ENCODE measurements at regions not wholly inside any gene's neighbourhood (a gene's known extent, or its start where the extent isn't known, plus 50 kb on each side); places are given as distances from the start of the nearest gene placed in this dataset.

- Histone ChIP-seq H3K36me3 (ENCODE audit: insufficient read depth, low read length) (no peaks in the 10 kb centered on the region), H3K4me2 (ENCODE audit: low read length) (no peak overlapping the region), H3K27ac (ENCODE audit: low read length) (no peak overlapping the region), H3K27me3 (ENCODE audit: insufficient read depth, low read depth, low read length) (no peaks in the 10 kb centered on the region), H3K79me2 (replicated peaks; ENCODE audit: insufficient read depth, low read length) (no peaks in the 10 kb centered on the region), H3F3A (ENCODE audit: insufficient read depth, low read length, poor library complexity, severe bottlenecking) (no peaks in the 10 kb centered on the region), H3K9me2 (ENCODE audit: insufficient read depth, low read length) (no peaks in the 10 kb centered on the region), H2AFZ (ENCODE audit: low read depth, low read length) (no peak overlapping the region), H3K9me3 (ENCODE audit: low read length) (no peaks in the 10 kb centered on the region), H3K4me3 (ENCODE audit: low read length) (no peak overlapping the region), H4K20me1 (ENCODE audit: insufficient read depth) (no peaks in the 10 kb centered on the region), H3K9ac (ENCODE audit: low read length) (no peak overlapping the region)
- TF ChIP-seq POLR2AphosphoS5 (IDR thresholded peaks at IDR 0.05) (no peak), CTCF (IDR thresholded peaks at IDR 0.05; ENCODE audit: poor library complexity, severe bottlenecking) (no peak), SMC3 (conservative IDR thresholded peaks at IDR 0.05; ENCODE audit: poor library complexity) (no peak)
Measured at GRCh38 chr16:76071690-76072089, 205.5 kb upstream of the CNTNAP4 start.

- Histone ChIP-seq H3K4me3 (ENCODE audit: low read length) (no peak overlapping the region), H3F3A (ENCODE audit: insufficient read depth, low read length, poor library complexity, severe bottlenecking) (no peaks in the 10 kb centered on the region), H3K9me3 (ENCODE audit: low read length) (no peaks in the 10 kb centered on the region), H3K36me3 (ENCODE audit: insufficient read depth, low read length) (no peaks in the 10 kb centered on the region), H3K9ac (ENCODE audit: low read length) (no peak overlapping the region), H3K79me2 (replicated peaks; ENCODE audit: insufficient read depth, low read length) (no peaks in the 10 kb centered on the region), H4K20me1 (ENCODE audit: insufficient read depth) (no peaks in the 10 kb centered on the region), H2AFZ (ENCODE audit: low read depth, low read length) (no peak overlapping the region), H3K27me3 (ENCODE audit: insufficient read depth, low read depth, low read length) (no peaks in the 10 kb centered on the region), H3K9me2 (ENCODE audit: insufficient read depth, low read length) (no peaks in the 10 kb centered on the region), H3K4me2 (ENCODE audit: low read length) (no peak overlapping the region), H3K27ac (ENCODE audit: low read length) (no peak overlapping the region)
- no peak for TF ChIP-seq RAD21 (conservative IDR thresholded peaks at IDR 0.05)
- TF ChIP-seq TAF1 (IDR thresholded peaks at IDR 0.05; ENCODE audit: low read depth): no peak
- TF ChIP-seq EZH2 (IDR thresholded peaks at IDR 0.05; ENCODE audit: borderline replicate concordance, insufficient read depth, low read length, poor library complexity, severe bottlenecking): no peak
- TF ChIP-seq CTCF (IDR thresholded peaks at IDR 0.05; ENCODE audit: poor library complexity, severe bottlenecking): no peak
- no peak for TF ChIP-seq POLR2AphosphoS5 (IDR thresholded peaks at IDR 0.05)
- no peak for TF ChIP-seq EP300 (conservative IDR thresholded peaks at IDR 0.05; ENCODE audit: poor library complexity, severe bottlenecking)
Measured at GRCh38 chr16:76081967-76082366, 195.2 kb upstream of the CNTNAP4 start.

GRCh38 chr16:76106647-76107046 lies 170.6 kb upstream of the CNTNAP4 start:
- H3K4me2 ChIP-seq (ENCODE audit: low read length): no peak overlapping the region
- no peak overlapping the region for H3K27ac ChIP-seq (ENCODE audit: low read length)
- H3K27me3 ChIP-seq (ENCODE audit: insufficient read depth, low read depth, low read length): no peaks in the 10 kb centered on the region
- H3K36me3 ChIP-seq (ENCODE audit: insufficient read depth, low read length): peaks cover 5% of the 10 kb centered on the region
- no peaks in the 10 kb centered on the region for H3K79me2 ChIP-seq (replicated peaks; ENCODE audit: insufficient read depth, low read length)
- no peaks in the 10 kb centered on the region for H3F3A ChIP-seq (ENCODE audit: insufficient read depth, low read length, poor library complexity, severe bottlenecking)
- H3K4me3 ChIP-seq (ENCODE audit: low read length): no peak overlapping the region
- no peaks in the 10 kb centered on the region for H4K20me1 ChIP-seq (ENCODE audit: insufficient read depth)
- no peak for TF ChIP-seq REST (IDR thresholded peaks at IDR 0.05; ENCODE audit: borderline replicate concordance)
- TF ChIP-seq EZH2 (IDR thresholded peaks at IDR 0.05; ENCODE audit: borderline replicate concordance, insufficient read depth, low read length, poor library complexity, severe bottlenecking): no peak
- no peak for TF ChIP-seq RAD21 (conservative IDR thresholded peaks at IDR 0.05)
- no peak for TF ChIP-seq CTCF (IDR thresholded peaks at IDR 0.05; ENCODE audit: poor library complexity, severe bottlenecking)
- no peak for TF ChIP-seq SMC3 (conservative IDR thresholded peaks at IDR 0.05; ENCODE audit: poor library complexity)
- H2AFZ ChIP-seq (ENCODE audit: low read depth, low read length): no peak overlapping the region
- no peaks in the 10 kb centered on the region for H3K9me2 ChIP-seq (ENCODE audit: insufficient read depth, low read length)
- no peak overlapping the region for H3K9ac ChIP-seq (ENCODE audit: low read length)
- H3K9me3 ChIP-seq (ENCODE audit: low read length): no peaks in the 10 kb centered on the region

Measured in neural cell (in vitro differentiated cells).